MV-4-11 (cell line): ENCODE measurements at regions not wholly inside any gene's neighbourhood (a gene's known extent, or its start where the extent isn't known, plus 50 kb on each side); places are given as distances from the start of the nearest gene placed in this dataset.

Experiments used
- DNase-seq: peaks from one replicate; lab custom pipeline; 2025; lab: John Stamatoyannopoulos, UW

GRCh38 chr12:60240891-60241290 lies 645.1 kb downstream of the SLC16A7 start:
- no peak for DNase-seq

- DNase-seq, result no peak
Measured at GRCh38 chr12:60251091-60251490, 655.3 kb downstream of the SLC16A7 start.

GRCh38 chr12:60252359-60253096 lies 656.7 kb downstream of the SLC16A7 start:
- DNase-seq, result no peak

DNA sequence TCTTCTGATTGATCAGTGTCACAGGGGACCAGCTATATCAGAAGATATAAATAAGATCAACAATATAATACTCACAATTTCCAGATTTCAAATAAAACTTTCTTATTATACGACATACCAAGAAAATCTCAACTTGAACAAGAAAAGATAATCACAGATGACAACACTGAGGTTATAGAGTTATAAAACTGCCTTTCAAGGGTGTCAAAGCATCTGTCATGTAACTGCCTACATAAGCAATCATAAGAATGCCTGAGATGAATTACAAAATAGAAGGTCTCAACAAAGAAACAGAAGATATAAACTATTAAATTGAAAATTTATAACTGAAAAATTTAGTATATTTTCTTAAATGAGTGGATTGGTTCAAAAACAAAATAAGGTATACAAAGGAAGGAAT lies 659.2 kb downstream of the SLC16A7 start:
- no peak for DNase-seq

GRCh38 chr12:60257063-60257462 lies 661.2 kb downstream of the SLC16A7 start:
- no peak for DNase-seq

GRCh38 chr12:60259225-60259624 lies 663.4 kb downstream of the SLC16A7 start:
- no peak for DNase-seq

DNA sequence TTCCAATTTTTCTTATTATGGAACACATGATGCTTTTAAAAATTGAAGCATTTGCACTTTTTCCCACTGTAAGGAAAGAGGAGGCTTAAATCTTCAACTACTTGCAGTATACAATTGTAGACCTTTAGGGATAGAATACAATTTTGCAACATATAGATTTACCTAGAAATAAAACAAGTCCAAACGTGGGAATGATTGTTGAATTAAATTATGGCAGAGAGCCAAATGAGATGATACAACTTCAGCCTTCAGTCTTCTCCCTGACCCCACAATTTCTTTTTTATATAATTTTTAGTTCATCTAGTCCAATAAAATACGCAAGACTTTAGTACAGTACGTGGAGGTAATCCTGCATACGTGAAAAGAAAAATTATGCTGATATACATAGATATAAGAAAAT lies 666.5 kb downstream of the SLC16A7 start:
- DNase-seq, result no peak

DNA sequence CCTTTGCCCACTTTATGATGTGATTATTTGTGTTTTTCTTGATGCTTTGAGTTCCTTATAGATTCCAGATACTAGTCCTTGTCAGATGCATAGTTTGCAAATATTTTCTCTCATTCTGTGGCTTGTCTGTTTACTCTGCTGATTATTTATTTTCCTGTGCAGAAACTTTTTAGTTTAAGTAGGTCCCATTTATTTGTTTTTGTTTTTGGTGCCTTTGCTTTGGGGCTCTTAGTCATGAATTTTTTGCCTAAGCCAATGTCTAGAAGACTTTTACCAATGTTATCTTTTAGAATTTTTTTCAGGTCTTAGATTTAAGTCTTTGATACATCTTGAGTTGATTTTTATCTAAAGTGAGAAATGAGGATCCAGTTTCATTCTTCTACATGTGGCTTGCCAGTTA lies 667.3 kb downstream of the SLC16A7 start:
- no peak for DNase-seq

DNA sequence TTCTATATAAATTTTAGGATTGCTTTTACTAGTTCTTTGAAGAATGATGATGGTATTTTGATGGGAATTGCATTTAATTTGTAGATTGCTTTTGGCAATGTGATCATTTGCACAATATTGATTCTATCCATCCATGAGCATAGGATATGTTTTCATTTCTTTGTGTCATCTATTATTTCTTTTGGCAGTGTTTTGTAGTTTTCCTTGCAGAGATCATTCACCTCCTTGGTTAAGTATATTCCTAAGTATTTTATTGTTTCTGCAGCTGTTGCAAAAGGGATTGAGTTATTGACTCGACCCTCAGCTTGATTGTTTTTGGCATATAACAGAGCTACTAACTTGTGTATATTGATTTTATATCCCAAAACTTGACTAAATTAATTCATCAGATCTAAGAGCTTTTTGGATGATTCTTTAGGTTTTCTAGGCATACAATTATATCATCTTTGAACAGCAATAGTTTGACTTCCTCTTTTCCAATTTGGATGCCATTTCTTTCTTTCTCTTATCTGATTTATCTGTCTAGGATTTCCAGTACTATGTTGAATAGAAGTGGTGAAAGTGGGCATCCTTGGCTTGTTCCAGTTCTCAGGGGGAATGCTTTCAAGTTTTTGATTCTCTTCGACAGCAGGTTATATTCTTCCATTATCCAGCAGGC lies 668.1 kb downstream of the SLC16A7 start:
- no peak for DNase-seq

DNA sequence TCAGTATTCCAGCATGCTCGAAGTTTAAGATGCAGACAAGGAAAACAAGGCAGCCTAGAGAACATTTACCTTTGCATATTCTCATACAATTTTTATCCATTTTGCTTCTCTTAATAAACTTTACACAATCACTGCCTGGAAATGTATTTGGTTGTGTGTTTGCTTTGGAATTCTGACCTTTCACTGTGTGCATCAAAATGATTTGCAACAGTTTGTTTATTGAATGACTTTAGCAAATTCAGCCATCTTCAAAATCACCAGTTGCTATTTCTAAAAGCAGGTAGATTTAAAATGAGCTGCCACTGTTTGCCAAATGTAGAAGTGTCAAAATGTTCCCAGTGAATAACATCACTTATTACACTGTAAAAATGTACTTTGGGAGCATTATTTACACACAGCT lies 669.9 kb downstream of the SLC16A7 start:
- DNase-seq, result no peak

GRCh38 chr12:60266381-60266852 lies 670.6 kb downstream of the SLC16A7 start:
- DNase-seq, result no peak

DNA sequence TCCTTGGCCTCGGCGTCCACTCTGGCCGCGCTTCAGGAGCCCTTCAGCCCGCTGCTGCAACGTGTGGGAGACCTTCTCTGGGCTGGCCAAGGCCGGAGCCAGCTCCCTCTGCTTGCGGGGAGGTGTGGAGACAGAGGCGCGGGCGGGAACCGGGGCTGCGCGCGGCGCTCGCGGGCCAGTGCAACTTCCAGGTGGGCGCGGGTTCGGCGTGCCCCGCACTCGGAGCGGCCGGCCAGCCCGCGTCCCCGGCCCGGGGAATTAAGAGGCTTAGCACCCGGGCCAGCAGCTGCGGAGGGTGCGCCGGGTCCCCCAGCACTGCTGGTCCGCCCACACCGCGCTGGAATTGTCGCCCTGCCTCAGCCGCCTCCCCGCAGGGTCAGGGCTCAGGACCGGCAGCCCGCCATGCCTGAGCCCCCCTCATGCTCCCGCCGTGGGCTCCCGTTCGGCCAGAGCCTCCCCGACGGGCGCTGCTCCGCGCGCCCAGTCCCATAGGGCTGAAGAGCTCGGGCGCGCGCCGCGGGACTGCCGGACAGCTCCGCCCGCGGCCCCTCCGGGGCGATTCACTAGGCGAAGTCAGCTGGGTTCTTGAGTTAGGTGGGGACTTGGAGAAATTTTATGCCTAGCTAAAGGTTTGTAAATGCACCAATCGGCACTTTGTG lies 673.9 kb downstream of the SLC16A7 start:
- no peak for DNase-seq

DNA sequence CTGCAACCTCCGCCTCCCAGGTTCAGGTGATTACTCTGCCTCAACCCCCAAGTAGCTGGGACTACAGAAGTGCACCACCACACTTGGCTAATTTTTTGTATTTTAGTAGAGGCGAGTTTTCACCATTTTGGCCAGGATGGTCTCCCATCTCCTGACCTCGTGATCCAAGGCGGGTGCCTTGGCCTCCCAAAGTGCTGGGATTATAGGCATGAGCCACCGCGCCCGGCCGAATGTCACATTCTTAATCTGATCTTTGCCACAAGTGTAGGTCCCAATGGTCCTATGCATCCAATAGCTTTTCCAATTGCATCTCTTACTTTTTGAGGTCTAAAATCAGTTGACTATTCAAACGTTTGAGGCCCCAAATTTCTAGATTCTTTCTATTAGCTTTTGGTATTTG lies 676.0 kb downstream of the SLC16A7 start:
- DNase-seq, result no peak

GRCh38 chr12:60278209-60278608 lies 682.4 kb downstream of the SLC16A7 start:
- no peak for DNase-seq

- no peak for DNase-seq
Measured at GRCh38 chr12:60279221-60279620, 683.4 kb downstream of the SLC16A7 start.

GRCh38 chr12:60281522-60281921 lies 685.7 kb downstream of the SLC16A7 start:
- DNase-seq, result no peak

DNA sequence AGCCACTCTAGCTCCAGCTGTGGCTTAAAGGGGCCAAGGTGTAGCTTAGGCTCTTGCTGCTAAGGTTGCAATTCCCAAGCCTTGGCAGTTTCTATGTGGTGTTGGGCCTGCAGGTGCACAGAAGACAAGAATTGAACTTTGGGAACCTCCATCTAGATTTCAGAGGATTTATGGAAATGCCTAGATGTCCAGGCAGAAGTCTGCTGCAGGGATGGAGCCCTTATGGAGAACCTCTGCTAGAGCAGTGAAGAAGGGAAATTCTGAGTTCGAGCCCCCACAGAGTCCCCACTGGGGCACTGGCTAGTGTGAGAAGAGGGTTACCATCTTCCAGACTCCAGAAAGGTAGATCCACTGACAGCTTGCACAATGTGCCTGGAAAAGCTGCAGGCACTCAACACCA lies 694.7 kb downstream of the SLC16A7 start:
- DNase-seq, result no peak

GRCh38 chr12:60308366-60308991 lies 712.6 kb downstream of the SLC16A7 start:
- DNase-seq, result no peak

GRCh38 chr12:60311940-60312339 lies 716.1 kb downstream of the SLC16A7 start:
- DNase-seq, result no peak

DNA sequence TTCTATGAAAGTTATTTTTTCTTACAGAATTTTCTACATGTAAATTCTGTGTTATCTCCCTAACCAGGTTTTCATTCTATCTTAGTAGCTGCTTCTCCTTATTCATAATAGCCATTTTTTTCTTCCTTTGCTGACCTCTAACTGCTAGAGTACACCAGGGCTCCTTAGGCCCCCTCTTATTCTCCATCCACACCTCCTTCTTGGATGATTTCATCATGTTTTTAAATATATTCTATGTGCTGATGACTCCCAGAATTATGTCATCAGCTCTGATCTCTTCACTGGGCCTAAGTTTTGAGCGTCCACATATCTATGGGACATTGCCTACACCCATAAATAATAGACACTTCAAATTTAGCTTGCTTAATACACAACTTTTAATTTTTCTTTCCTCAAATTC lies 721.5 kb downstream of the SLC16A7 start:
- no peak for DNase-seq

DNA sequence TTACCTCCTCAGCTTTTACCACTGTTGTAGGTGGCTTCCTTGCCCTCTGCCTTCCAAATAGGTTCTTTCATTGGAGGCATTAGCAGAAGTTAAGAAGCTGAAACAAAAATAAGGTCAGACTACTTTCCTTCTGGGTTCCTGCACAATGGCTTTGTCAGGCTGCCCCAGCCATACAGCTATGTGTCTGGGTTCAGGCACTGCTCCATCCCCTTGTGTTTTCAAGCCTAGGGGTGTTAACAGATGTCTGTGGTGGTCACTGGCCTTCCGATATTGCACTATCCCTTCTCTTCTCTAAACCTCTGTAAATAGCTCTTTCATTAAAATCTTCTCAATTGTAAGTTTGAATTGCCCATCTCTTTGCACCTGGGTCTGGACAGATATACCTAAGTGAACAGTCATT lies 728.9 kb downstream of the SLC16A7 start:
- no peak for DNase-seq

DNA sequence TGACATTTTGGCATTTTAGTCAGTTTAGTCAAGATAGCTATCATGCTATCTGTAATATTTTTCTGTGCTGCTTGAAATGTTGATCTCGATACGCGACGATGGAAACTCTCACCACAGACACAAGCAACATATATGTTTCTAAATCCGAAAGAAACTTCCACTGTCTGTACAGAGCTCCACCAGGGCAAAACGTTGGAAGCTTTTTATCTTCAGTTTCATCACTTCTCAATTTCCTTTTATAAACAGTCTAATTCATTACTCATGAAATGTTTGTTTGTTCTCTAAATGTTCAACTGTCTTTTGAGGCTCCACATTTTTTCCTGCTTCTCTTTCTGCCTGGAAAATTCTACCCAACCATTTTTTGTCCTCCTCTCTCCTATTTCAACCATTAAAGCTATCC lies 737.6 kb downstream of the SLC16A7 start:
- no peak for DNase-seq

DNA sequence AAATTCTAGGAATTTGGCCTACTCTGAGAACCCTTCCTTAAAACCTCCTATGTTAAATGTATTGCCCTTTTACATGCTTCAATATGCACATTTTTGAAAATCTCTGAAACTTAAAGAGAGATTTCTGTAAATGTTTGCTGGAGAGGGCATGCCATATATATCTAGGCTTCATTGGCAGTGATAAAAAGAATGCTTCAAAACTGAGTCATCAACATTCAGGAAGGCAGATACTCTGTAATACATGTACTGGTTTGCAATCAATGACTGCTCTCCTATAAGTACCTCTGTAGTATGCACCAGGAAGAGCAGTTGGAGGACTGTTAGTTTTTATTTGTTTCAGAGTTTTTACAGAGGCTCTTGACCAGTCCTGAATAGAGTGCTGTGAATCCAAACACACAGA lies 739.9 kb downstream of the SLC16A7 start:
- no peak for DNase-seq
